HG03460 (cell line): ENCODE measurements at regions not wholly inside any gene's neighbourhood (a gene's known extent, or its start where the extent isn't known, plus 50 kb on each side); places are given as distances from the start of the nearest gene placed in this dataset.
"Not testable (repeated sequence)": the region's sequence is repeated elsewhere in the genome, so short reads cannot be mapped to it uniquely, and the experiment has no call there.

Experiments used
- ATAC-seq: cut with Tn5 transposase; IDR thresholded peaks from one replicate; pipeline ENCODE4 v1.9.1; 2021; ENCODE audit not compliant: unreplicated experiment

DNA sequence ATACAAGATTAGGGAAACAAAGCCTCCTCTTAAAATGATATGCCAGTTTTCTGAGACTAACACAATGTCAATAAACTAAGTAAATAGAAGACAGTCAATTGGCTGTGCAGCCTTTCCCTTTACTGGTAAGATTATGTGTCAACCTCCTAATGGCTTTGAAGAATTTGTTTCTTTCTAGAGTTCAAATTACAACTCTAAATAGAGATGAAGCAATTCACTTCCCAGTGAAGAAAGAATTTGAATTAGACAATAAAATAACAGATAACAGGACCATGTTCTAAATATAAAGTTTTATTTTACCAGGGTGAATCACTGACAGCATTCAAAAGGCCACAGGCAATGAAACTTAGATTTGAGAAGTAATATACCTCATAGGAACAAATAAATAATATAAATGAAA lies 680.3 kb downstream of the PLA2G4A start:
- no peak for ATAC-seq

DNA sequence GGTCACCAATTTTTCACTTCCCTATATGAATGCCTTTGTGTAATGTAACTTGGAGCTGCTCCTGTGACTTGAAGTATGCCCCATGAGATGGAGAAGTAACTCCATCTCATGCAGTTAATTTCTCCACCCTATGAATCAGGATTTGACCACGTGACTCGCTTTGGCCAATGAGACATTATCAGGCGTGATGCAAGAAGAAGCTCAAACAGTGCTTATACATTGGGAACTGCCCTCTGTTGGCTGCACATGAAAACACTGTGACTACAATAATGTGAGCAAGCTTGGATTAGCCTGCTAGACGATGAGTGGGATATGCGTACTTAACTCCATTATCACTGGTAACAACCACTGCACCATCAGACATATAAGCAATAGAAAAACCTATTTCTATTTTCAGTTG lies 684.4 kb downstream of the PLA2G4A start:
- no peak for ATAC-seq

DNA sequence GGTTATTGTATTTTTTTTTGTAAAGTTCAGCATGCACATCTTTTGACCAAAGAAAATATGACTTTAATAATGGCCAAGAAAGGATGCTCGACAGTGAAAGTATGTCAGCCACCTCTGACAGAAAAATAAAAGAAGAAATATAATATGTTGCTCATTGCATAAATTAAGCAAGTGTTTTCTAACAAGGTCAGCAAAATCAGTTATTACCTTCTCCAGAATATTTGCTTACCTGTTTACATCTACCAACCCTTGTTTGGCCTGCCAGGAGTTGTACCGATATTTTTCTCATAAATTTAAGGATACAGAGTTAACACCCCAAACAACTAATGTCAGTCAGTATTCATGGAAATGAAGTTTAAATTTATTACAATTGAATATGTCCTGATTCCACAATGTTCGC lies 685.4 kb downstream of the PLA2G4A start:
- ATAC-seq, result no peak

DNA sequence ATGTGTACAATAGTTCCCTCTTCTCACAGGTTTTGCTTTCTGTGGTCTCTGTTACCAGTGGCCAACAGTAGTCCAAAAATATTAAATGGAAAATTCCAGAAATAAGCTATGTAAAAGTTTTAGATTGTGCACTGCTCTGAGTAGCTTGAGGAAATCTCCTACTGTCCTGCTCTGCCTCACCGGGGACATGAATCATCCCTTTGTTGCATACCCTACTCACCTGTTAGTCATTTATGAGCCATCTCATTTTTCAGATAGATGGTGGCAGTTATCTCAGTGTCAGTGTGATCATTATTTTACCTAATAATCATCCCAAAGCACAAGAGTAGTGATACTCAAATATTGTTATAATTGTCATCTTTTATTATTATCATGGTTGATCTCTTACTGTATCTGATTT lies 688.1 kb downstream of the PLA2G4A start:
- no peak for ATAC-seq

DNA sequence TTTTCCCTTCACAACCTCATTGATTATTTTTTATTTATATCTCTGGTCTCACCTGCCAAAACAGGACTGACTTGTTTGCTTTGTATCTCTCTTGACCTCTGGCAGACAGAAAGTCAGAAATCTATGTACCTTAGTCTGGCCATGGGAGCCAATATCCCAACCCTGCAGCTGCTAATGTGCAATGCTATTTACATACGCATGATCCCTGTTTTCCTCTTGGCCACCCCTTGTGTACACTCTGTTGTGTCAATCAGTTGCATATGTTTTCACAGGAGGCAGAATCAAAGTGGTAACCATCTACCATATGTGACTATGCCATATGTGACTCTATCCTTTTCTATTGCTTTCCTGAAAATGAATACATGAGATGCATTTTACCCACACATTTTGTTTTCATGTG lies 688.8 kb downstream of the PLA2G4A start:
- no peak for ATAC-seq

DNA sequence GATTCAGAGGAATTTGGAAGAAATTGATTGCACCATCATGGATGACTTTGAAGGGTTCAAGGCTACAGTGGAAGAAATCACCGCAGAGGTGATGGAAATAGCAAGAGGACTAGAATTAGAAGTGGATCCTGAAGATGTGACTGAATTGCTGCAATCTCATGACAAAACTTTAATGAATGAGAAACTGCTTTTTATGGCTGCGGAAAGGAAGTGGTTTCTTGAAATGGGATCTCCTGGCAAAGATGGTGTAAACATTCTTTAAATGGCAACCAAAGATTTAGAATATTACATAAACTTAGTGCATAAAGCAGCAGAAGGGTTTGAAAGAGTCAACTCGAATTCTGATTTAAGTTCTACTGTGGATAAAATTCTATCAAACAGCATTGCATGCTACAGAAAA lies 698.6 kb downstream of the PLA2G4A start:
- no peak for ATAC-seq

DNA sequence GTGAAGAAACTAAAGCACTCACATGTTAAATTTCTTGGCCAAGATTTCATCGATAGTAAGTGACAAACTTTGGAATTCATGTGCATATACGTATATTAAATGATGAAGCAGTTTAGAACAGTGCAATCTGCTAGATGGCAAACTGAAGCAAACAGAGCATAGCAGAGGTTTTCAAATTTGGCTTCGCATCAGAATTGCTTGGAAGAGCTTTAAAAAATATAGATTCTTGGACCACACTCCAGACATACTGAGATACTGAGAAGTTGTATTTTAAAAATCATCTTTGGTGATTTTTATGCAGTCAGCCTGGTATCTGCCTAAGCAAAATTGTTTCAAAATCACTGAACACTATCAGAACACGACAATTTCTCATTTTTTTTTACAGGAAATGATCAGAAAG lies 709.2 kb downstream of the PLA2G4A start:
- ATAC-seq, result no peak

DNA sequence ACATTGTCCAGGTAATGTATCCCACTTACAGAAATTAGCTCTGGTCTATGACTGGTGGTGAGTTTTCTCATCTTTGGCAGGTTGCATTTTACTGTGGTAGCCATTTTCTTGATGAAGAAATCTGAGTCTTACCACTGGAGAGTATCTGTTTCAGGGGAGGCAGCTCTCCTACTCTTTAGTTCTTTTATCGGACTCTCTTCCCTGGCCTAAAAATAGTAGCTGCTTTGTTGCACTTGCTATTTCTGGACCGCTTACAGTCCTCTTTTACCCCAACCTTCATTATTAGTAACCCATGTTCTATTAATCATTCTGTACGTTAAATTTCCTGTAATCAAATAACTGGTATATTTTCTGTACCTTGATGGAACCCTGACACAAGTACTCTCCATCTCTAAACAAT lies 720.8 kb downstream of the PLA2G4A start:
- no peak for ATAC-seq

DNA sequence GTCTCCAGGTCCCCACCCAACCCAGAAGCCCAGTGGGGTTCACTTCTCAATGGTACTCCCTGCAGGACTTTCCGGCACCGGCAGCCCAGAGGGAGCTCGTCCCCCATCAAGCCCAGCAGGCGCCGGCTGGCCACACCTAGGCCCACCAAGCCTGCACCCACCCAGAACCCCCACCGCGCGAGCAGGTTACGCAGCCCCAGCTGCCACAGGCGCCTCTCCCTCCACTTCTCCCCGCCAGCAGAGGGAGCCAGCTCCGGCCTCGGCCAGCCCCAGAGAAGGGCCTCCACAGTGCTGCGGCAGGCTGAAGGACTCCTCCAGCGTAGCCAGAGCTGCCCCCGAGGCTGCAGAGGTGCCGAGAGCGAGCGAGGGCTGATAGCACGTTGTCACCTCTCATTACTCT lies 722.3 kb downstream of the PLA2G4A start:
- no peak for ATAC-seq

DNA sequence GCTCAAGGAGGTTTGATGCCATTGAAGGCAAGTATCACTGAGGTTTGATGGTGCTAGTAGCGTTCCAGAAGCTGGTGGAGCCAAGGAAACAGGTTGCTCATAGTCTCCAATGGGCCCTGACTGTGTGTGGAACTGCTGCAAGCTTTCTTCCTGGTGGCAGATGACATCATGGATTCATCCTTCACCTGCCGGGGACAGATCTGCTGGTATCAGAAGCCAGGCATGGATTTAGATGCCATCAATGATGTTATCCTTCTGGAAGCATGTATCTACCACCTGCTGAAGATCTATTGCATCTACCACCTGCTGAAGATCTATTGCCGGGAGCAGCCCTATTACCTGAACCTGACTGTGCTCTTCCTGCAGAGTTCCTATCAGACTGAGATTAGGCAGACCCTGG lies 734.4 kb downstream of the PLA2G4A start:
- ATAC-seq, result no peak

DNA sequence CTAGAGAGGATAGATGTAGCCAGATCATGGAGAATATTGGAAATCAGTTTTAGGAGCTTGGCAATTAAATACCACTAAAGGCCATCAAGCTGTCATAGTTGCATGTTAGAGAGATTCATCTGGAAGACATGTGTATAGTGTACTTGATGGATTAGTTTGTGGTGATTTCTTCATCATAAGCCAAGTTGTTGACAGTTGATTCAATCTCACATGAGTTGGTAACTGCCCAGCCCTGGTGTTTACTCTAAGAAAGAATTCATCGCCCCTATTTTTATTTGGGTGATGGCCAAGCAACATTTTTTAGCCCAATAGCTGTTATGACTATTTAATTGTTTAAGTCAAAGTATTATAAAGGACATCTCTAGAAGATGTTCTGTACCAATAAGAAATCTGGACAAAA lies 737.6 kb downstream of the PLA2G4A start:
- no peak for ATAC-seq

DNA sequence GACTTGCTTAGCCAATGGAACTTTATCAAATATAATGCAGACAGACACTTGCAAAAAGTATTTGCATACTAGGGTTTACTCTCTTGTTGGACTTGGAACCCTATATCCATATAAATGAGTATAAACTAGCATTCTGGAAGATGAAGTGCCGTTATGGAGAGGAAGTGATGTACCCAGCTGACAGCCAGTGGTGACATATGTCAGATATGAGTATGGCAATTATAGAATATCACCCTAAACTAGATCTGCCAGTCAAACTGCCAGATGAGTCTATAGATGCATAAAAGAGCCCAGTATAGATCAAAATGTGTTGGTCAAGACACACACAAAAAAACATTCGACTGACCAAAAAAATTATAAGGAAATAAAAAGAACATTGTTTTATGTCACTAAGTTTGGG lies 739.3 kb downstream of the PLA2G4A start:
- no peak for ATAC-seq

DNA sequence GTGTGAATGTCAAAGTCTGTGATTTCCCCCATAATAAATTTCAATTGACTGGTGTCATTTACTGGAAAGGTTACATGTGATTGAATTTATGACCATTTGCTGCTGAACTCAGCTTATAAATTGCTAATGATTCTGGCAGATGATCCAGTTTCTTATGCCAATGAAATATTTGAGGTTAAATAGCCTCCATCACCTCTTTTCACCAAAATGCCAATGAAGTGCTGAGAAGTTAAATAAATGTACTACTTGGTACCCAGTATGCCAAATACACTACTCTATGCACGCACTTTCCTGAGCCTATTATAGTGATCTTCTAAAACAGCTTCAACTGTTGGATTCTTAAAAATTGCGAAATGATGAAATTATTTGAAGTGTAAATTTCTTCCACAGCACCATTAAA lies 741.4 kb downstream of the PLA2G4A start:
- ATAC-seq, result no peak

DNA sequence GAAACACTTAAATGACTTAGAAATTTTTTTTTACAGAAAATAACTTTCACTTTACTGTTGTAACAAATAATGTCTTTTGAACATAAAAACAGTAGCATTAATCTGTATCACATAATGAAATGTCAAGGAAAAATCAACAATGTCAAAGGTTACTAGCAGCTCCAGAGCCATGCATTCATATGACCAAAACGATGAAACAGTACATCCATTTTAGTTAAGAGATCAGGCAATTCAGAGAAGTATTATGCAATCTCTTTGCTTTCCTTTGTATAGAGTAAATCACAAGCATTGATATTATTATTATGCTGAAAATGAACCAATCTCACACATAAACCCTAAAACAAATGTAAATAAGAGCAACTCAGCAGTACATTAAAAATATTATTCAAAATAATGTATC lies 748.9 kb downstream of the PLA2G4A start:
- no peak for ATAC-seq

DNA sequence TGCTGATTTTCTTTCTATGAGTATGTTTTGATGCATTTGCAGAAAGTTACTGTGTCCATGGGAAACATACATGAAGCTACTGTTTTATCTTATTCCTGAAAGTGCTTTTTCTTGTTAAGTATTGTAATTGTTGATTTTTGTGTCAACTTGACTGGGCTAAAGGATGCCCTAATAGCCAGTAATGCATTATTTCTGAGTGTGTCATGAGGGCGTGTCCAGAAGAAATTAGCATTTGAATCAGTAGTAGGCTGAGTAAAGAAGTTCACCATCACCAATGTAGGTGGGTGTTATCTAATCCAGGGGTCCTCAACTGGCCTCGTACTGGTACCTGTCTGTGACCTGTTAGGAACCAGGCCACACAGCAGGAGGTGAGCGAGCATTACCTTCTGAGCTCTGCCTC lies 760.2 kb downstream of the PLA2G4A start:
- no peak for ATAC-seq

DNA sequence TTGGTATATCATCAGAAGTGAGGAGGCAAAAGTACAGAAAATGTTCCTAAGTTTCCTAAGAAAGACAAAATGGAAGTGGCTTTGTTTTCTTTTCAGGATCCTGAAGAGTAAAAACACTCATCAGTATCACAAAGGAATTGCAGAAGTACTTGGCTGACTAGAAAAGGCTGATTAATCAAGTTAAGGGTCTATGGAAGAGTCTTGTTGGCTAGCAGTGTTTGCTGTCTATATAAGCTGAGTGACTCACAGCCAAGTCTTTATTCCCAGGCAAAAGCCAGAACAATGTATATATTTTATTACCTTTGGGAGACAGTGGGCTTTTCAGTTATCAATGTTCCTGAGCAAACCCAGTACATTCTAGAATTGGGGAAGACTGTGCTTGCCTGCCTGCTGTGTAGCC lies 777.0 kb downstream of the PLA2G4A start:
- no peak for ATAC-seq

DNA sequence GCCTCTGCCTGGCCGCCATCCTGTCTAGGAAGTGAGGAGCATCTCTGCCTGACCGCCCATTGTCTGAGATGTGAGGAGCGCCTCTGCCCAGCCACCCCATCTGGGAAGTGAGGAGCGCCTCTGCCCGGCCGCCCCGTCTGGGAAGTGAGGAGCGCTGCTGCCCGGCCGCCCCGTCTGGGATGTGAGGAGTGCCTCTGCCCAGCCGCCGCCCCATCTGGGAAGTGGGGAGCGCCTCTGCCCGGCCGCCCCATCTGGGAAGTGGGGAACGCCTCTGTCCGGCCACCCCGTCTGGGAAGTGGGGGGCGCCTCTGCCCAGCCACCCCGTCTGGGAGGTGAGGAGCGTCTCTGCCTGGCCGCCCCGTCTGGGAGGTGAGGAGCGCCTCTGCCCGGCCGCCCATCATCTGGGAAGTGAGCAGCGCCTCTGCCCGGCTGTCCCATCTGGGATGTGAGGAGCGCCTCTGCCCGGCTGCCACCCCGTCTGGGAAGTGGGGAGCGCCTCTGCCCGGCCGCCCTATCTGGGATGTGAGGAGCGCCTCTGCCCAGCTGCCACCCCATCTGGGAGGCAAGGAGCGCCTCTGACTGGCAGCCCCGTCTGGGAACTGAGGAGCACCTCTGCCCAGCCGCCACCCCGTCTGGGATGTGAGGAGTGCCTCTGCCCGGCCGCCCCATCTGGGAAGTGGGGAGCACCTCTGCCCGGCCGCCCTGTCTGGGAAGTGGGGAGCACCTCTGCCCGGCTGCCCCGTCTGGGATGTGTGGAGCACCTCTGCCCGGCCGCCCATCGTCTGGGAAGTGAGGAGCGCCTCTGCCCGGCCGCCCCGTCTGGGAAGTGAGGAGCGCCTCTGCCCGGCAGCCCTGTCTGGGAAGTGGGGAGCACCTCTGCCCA lies 787.3 kb downstream of the PLA2G4A start:
- ATAC-seq, result not testable (repeated sequence)

DNA sequence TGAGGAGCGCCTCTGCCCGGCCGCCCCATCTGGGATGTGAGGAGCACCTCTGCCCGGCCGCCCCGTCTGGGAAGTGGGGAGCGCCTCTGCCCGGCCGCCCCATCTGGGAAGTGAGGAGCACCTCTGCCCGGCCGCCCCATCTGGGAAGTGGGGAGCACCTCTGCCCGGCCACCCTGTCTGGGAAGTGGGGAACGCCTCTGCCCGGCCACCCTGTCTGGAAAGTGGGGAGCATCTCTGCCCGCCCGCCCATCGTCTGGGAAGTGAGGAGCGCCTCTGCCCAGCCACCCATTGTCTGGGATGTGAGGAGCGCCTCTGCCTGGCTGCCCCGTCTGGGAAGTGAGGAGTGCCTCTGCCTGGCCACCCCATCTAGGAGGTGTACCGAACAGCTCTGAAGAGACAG lies 788.1 kb downstream of the PLA2G4A start:
- not testable (repeated sequence) for ATAC-seq

DNA sequence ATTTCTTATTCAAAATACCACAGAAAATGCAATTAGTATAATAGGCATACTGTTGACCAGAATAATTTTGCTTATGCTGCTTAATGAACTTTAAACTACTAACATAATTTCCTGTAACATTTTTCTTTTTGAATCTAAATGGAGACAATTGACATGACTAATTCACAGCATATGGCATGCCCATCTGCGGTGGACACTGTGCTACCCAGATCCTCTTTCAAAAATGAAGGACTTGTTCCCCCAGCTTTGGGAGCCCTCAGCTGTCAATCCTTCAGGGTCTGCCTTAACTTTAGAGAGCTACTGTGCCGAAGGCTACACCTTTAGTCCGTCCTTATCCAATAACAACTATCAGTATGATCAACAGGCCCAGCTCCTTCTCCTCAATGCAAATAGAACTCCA lies 789.0 kb downstream of the PLA2G4A start:
- ATAC-seq, result no peak

DNA sequence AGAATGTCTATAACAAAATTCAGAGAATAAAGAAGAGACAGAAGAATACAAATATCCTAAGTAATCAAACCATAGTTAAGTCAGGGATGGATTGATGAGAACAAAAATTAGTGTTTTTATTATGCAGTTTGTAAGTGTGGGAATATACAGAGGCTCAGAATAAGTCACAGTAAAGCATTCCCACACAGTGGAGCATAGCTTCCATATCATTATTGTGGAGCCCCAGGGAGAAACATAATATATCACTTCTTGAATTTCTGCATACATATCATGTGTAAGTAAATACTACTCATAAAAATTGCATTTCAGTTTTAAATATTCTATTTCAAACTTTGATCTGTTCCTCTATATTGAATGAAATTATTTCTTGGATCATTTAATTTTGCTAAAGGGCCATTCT lies 790.4 kb downstream of the PLA2G4A start:
- no peak for ATAC-seq

DNA sequence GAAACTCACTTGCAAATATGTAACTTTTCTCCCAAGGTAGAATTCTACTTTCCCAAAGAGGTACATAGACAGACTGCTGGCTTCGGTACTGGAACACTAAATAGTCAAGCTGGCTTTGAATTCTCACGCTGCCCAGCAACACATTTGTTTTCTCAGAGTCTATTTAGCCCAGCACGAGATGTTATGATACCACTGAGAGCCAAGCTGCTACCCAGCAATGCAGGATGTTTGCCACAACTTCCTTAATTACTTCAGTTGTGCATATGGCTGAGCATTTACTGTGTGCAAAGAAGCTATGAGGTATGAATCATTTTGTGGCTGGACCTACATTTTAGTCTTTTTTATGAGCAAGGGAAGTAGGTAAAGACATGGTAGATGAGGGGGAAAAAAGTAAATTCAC lies 793.2 kb downstream of the PLA2G4A start:
- ATAC-seq, result peak; percentile 77

DNA sequence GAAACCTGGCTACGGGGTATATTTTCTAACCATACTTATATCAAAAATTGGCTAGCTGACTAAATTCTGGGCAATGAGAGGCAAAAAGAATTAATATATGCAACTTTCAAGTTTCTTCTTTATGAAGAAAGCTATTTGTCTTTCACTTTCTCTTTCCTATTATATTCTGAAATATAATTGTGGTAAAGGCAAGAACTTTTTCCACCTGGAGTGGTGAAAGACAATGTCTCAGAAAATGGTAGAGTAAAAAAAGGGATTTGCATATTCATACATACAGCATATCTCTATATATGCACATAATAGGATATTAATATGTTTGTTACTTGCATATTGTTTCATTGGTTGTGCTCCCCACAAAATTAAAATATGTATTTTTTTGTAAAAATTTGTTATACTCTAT lies 793.8 kb downstream of the PLA2G4A start:
- ATAC-seq, result no peak
